HepG2 (cell line): ENCODE measurements at regions not wholly inside any gene's neighbourhood (a gene's known extent, or its start where the extent isn't known, plus 50 kb on each side); places are given as distances from the start of the nearest gene placed in this dataset.

Source experiments
- ATAC-seq: fragments of 200-7000 bp; cut with Tn5 transposase; 3 replicates; pipeline ENCODE4 v1.9.1; 2020; ENCODE audit warnings: mild to moderate bottlenecking, moderate library complexity
- BruUV-seq: library from RNA; stranded (reverse); fragments of 400-500 nt; replicated peaks from 2 replicates; lab custom pipeline; 2021; lab: Mats Ljungman, UMichigan
- CTCF ChIA-PET: fragments of 300-600 bp; formaldehyde crosslinking; extraction: SDS; loops from one replicate; lab custom pipeline; 2021; ENCODE audit warnings: low total read pairs, inconsistent platforms, low intra/inter-chr PET ratio; lab: Yijun Ruan, JAX
- POLR2A ChIA-PET: fragments of 350-600 bp; sonication (Branson Sonifier 250); formaldehyde crosslinking; loops from one replicate; lab custom pipeline; 2020; ENCODE audit warnings: antibody characterized with exemption, inconsistent platforms; lab: Yijun Ruan, JAX
- DNase-seq: peaks from one replicate; pipeline ENCODE4 v3.0.0-alpha.2; 2015; ENCODE audit warnings: low spot score
- FAIRE-seq: peaks from 3 replicates; lab custom pipeline; 2011; peaks lifted over from hg19 to GRCh38; lab: Jason Lieb, UNC
- H2AFZ ChIP-seq: one replicate; pipeline ENCODE4 v1.6.1; 2011; ENCODE audit warnings: low read length, inconsistent platforms
- H3K27ac ChIP-seq: fragments of 300-600 bp; 3 replicates; pipeline ENCODE4 v1.8.0; 2011; ENCODE audit warnings: mixed run types, mild to moderate bottlenecking, mixed read lengths, low read length, inconsistent platforms; ENCODE audit not compliant: insufficient read depth; ENCODE audit errors: extremely low read length
- H3K27me3 ChIP-seq, 2 experiments: fragments of 200-600 bp in 1 of 2; 2 replicates in 1 of 2; 3 replicates in 1 of 2; pipeline versions ENCODE4 v1.6.0 to v1.8.0; 2011; ENCODE audit warnings: low read length in 2 of 2, mild to moderate bottlenecking in 2 of 2, moderate library complexity in 2 of 2, inconsistent platforms in 1 of 2; ENCODE audit not compliant: insufficient read depth in 2 of 2, control insufficient read depth in 1 of 2
- H3K36me3 ChIP-seq, 2 experiments: fragments of 200-600 bp in 1 of 2; replicated peaks in 1 of 2; 2 replicates in 1 of 2; 3 replicates in 1 of 2; pipeline versions ENCODE4 v1.5.1 to v1.8.0; 2011; ENCODE audit warnings: low read length in 2 of 2, inconsistent platforms in 1 of 2; ENCODE audit not compliant: insufficient read depth in 2 of 2, control insufficient read depth in 1 of 2
- H3K4me1 ChIP-seq: 2 replicates; pipeline ENCODE4 v1.5.1; 2012; ENCODE audit warnings: low read length, inconsistent platforms; ENCODE audit not compliant: insufficient read depth
- H3K4me2 ChIP-seq: 2 replicates; pipeline ENCODE4 v1.6.0; 2011; ENCODE audit warnings: low read depth, low read length, inconsistent platforms
- H3K4me3 ChIP-seq, 3 experiments: fragments of 200-600 bp in 1 of 3; sonication (generic), shearing (Covaris generic) in 1 of 3; replicated peaks in 1 of 3; 2 replicates each; pipeline ENCODE4 v1.5.1; 2011 to 2016; ENCODE audit warnings: low read length in 3 of 3, inconsistent platforms in 2 of 3, low read depth in 2 of 3, mild to moderate bottlenecking in 2 of 3, control low read depth in 1 of 3, mixed read lengths in 1 of 3; ENCODE audit not compliant: insufficient read depth in 1 of 3
- H3K79me2 ChIP-seq: one replicate; pipeline ENCODE4 v1.6.1; 2011; ENCODE audit warnings: low read length, inconsistent platforms; ENCODE audit not compliant: insufficient read depth
- H3K9ac ChIP-seq: 2 replicates; pipeline ENCODE4 v1.6.0; 2011; ENCODE audit warnings: mild to moderate bottlenecking, low read depth, low read length, inconsistent platforms; ENCODE audit not compliant: insufficient read depth
- H3K9me3 ChIP-seq: 2 replicates; pipeline ENCODE4 v1.5.1; 2012; ENCODE audit warnings: mild to moderate bottlenecking, low read length
- H4K20me1 ChIP-seq: 2 replicates; pipeline ENCODE4 v1.6.0; 2011; ENCODE audit warnings: inconsistent platforms, mild to moderate bottlenecking, low read length, moderate library complexity; ENCODE audit not compliant: insufficient read depth
- AGO2 ChIP-seq: fragments of 200-400 bp; formaldehyde crosslinking; optimal IDR thresholded peaks from 2 replicates; pipeline ENCODE3; 2017; ENCODE audit warnings: mild to moderate bottlenecking, low read depth, low read length, moderate library complexity
- HMGA1 ChIP-seq: sonication (generic); formaldehyde crosslinking; conservative IDR thresholded peaks from 2 replicates; pipeline ENCODE4 v1.4.0; 2020; ENCODE audit warnings: missing genetic modification reagents
- IRX3 ChIP-seq: sonication (generic); formaldehyde crosslinking; IDR thresholded peaks from 2 replicates; pipeline ENCODE4 v1.8.1; 2023; ENCODE audit warnings: mild to moderate bottlenecking, low read depth, missing genetic modification reagents, borderline replicate concordance
- MAF1 ChIP-seq: sonication (generic); formaldehyde crosslinking; IDR thresholded peaks from 2 replicates; pipeline ENCODE4 v1.5.0; 2020; ENCODE audit warnings: missing genetic modification reagents, borderline replicate concordance
- MAFF ChIP-seq: IDR thresholded peaks from 2 replicates; pipeline ENCODE4 v1.6.1; 2011; ENCODE audit warnings: low read depth, low read length, improper control_type of control experiment
- MAFK ChIP-seq, 2 experiments: IDR thresholded peaks in 1 of 2; conservative IDR thresholded peaks in 1 of 2; 2 replicates each; pipeline ENCODE4 v1.6.1; 2011; ENCODE audit warnings: improper control_type of control experiment in 2 of 2, low read length in 2 of 2
- NFE2L1 ChIP-seq: sonication (generic); formaldehyde crosslinking; IDR thresholded peaks from 2 replicates; pipeline ENCODE4 v1.4.0; 2020; ENCODE audit warnings: missing genetic modification reagents, mild to moderate bottlenecking, borderline replicate concordance
- PCBP2 ChIP-seq: fragments of 200-400 bp; formaldehyde crosslinking; optimal IDR thresholded peaks from 2 replicates; pipeline ENCODE3; 2018; ENCODE audit warnings: low read length, low read depth; ENCODE audit not compliant: poor library complexity, severe bottlenecking
- POGK ChIP-seq: sonication (generic); formaldehyde crosslinking; conservative IDR thresholded peaks from 2 replicates; pipeline ENCODE4 v1.8.0; 2022; ENCODE audit warnings: mild to moderate bottlenecking, moderate library complexity, missing genetic modification reagents
- THAP7 ChIP-seq: sonication (generic); formaldehyde crosslinking; IDR thresholded peaks from 2 replicates; pipeline ENCODE4 v1.8.1; 2023; ENCODE audit warnings: mild to moderate bottlenecking, missing genetic modification reagents
- ZFP36L1 ChIP-seq: sonication (generic); formaldehyde crosslinking; IDR thresholded peaks from 2 replicates; pipeline ENCODE4 v1.8.0; 2022; ENCODE audit warnings: mild to moderate bottlenecking, missing genetic modification reagents, moderate library complexity
- ZFP82 ChIP-seq: sonication (generic); formaldehyde crosslinking; IDR thresholded peaks from 2 replicates; pipeline ENCODE4 v1.5.1; 2020; ENCODE audit warnings: mild to moderate bottlenecking, missing genetic modification reagents, borderline replicate concordance
- ZNF160 ChIP-seq: sonication (generic); formaldehyde crosslinking; IDR thresholded peaks from 2 replicates; pipeline ENCODE4 v1.8.0; 2022; ENCODE audit warnings: mild to moderate bottlenecking, inconsistent platforms, missing genetic modification reagents
- ZNF362 ChIP-seq: sonication (generic); formaldehyde crosslinking; IDR thresholded peaks from 2 replicates; pipeline ENCODE4 v1.4.0; 2020; ENCODE audit warnings: missing genetic modification reagents, mild to moderate bottlenecking, borderline replicate concordance
- ZNF383 ChIP-seq: sonication (generic); formaldehyde crosslinking; IDR thresholded peaks from 2 replicates; pipeline ENCODE4 v1.4.0; 2020; ENCODE audit warnings: missing genetic modification reagents, mild to moderate bottlenecking, borderline replicate concordance
- WGBS: methylation state at CpG from one replicate; pipeline ENCODE4 v1.1.6; 2017; ENCODE audit warnings: low lambda C conversion rate; 5-methylcytosine and 5-hydroxymethylcytosine counted together
- in situ Hi-C: cut with HindIII; loops from 2 replicates; pipeline ENCODE4 v1.10.0; 2017; ENCODE audit warnings: low pct_unique_long_range_greater_than_20kb; ENCODE audit not compliant: extremely low pct_ligation_motif_present
- intact Hi-C: fragments of 100-400 bp; cut with micrococcal nuclease; formaldehyde crosslinking; loops from one replicate; pipeline ENCODE4 v1.10.0; 2022; ENCODE audit not compliant: unreplicated experiment

- no peak overlapping the region for H3K9ac ChIP-seq
These were observed 967.6 kb upstream of the GJE1 start for GRCh38 chr6:141165002-141165665.

GRCh38 chr6:141164042-141164743, 968.5 kb upstream of the GJE1 start:
- no peak for DNase-seq
- H3K4me1 ChIP-seq: no peaks in the 10 kb centered on the region
- no peak for FAIRE-seq
- H3K9ac ChIP-seq: no peak overlapping the region
- no peak overlapping the region for H3K27ac ChIP-seq
- no peaks in the 10 kb centered on the region for H4K20me1 ChIP-seq
- in situ Hi-C loops: no loop called here
- CTCF ChIA-PET: no interaction called here
- no peaks in the 10 kb centered on the region for H3K79me2 ChIP-seq
- no peaks in the 10 kb centered on the region for H3K27me3 ChIP-seq
- ATAC-seq: no peak
- no peak overlapping the region for H2AFZ ChIP-seq
- no peak overlapping the region for H3K4me2 ChIP-seq
- H3K4me3 ChIP-seq: no peak overlapping the region
- POLR2A ChIA-PET: no interaction called here
- H3K9me3 ChIP-seq: no peaks in the 10 kb centered on the region
- intact Hi-C loops: no loop called here
- under 1% methylated on average over 4 of the region's 4 CpGs for WGBS
- no peaks in the 10 kb centered on the region for H3K36me3 ChIP-seq
- no TSS peak for BruUV-seq
- TF ChIP-seq HMGA1 (no peak), ZFP36L1 (CRISPR knock-in tag) (no peak), THAP7 (CRISPR knock-in tag) (no peak), ZFP82 (CRISPR knock-in tag) (no peak), POGK (CRISPR knock-in tag) (no peak), AGO2 (no peak), ZNF362 (CRISPR knock-in tag) (no peak), ZNF160 (CRISPR knock-in tag) (no peak), ZNF383 (CRISPR knock-in tag) (no peak), IRX3 (CRISPR knock-in tag) (no peak), PCBP2 (no peak), NFE2L1 (no peak)

More at GRCh38 chr6:141165002-141165665, 967.6 kb upstream of the GJE1 start:
- H3K4me3 ChIP-seq: no peak overlapping the region
- no peak for ATAC-seq
- WGBS: 0% methylated on average over 1 of the region's 1 CpG
- POLR2A ChIA-PET: no interaction called here
- no peak for DNase-seq
- H3K27ac ChIP-seq: no peak overlapping the region
- H3K4me1 ChIP-seq: no peaks in the 10 kb centered on the region
- TF ChIP-seq MAF1 (CRISPR knock-in tag) (no peak), MAFF (peak; percentile 75), MAFK (conservative IDR thresholded peaks at IDR 0.05 in 1 of 2, IDR thresholded peaks at IDR 0.05 in 1 of 2; ENCODE audit: low read length in 2 of 2) (peak; percentile 78)
- no peaks in the 10 kb centered on the region for H3K36me3 ChIP-seq
- H3K9me3 ChIP-seq: no peaks in the 10 kb centered on the region
- BruUV-seq: no TSS peak
- CTCF ChIA-PET: no interaction called here
- no peak for FAIRE-seq
- in situ Hi-C loops: no loop called here
- intact Hi-C loops: no loop called here
- no peaks in the 10 kb centered on the region for H4K20me1 ChIP-seq
- H3K27me3 ChIP-seq: no peaks in the 10 kb centered on the region
- no peaks in the 10 kb centered on the region for H3K79me2 ChIP-seq
- no peak overlapping the region for H2AFZ ChIP-seq
- H3K4me2 ChIP-seq: no peak overlapping the region
